GM21825 (cell line): ENCODE measurements at regions not wholly inside any gene's neighbourhood (a gene's known extent, or its start where the extent isn't known, plus 50 kb on each side); places are given as distances from the start of the nearest gene placed in this dataset.
"Not testable (repeated sequence)": the region's sequence is repeated elsewhere in the genome, so short reads cannot be mapped to it uniquely, and the experiment has no call there.

Source experiments
- ATAC-seq: cut with Tn5 transposase; IDR thresholded peaks from one replicate; pipeline ENCODE4 v1.9.1; 2021; ENCODE audit warnings: mild to moderate bottlenecking, moderate library complexity; ENCODE audit not compliant: unreplicated experiment

DNA sequence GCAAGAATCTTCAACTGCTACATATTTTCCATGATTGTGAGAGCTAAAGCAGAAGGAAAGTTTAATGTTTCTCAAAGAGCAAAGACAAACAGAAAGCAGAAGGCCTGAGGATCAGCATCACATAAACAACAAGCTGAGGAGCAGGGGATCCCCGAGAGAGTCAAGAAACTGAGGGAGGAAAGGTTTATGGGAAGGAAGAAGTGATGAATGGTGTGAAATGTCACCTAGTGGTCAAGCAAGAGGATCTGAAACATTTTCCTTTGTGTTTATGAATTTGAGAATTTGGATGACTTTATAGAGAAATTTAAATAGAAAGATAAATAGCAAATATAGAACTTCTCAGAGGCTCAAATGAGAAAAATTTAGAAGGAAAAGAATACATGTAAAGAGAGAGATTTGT, 481.9 kb downstream of the CHSY3 start:
- ATAC-seq, result no peak

DNA sequence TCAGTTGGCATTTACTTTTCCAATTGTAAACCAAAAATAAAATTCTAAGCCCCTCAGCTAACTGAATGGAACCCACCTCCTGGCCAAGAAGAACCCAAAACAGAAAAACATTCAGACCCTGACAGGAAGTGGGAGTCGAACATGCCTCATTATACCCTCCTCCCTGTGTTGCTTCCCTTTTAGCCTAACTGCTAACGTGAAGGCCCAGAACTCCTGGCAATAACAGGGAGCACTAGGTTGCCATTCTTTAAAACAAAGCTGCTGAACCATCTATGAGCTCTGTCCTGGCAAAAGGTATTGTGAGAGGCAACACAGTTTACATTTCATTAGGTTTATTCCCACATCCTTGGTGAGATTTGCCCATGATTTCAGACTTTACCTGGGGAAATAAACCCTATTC, 481.4 kb downstream of the CHSY3 start:
- no peak for ATAC-seq

DNA sequence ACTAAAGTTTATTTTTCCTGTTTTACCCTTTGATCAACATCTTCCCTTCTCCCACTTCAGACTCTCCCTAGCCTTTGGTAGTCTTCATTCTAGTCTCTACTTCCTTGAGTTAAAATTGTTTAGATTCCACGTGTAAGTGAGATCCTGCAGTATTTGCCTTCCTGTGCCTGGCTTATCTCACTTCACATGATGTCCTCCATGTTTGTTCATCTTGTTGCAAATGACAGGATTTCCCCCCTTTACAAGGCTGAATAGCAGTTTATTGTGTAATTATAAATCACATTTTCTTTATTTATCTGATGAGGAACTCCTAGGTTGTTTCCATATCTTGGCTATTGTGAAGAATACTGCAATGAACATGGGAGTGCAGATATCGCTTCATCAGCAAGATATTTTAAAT, 461.7 kb downstream of the CHSY3 start:
- ATAC-seq, result no peak

DNA sequence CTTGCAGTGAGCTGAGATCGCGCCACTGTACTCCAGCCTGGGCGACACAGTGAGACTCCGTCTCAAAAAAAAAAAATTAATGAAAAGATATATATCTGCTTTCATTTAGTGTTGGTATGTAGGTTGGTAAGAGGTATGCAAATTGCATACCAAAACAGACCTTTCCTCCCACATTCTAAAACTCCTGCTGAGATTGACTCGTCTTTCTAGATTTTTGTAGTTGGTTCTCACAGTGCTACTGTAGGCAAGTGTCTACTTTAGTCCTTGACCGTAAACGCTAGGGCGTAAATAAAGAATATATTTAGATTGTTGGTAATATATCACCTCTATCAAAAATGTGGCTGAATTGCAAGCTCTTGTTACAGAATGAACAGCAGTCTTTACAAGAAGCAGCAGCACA, 445.9 kb downstream of the CHSY3 start:
- no peak for ATAC-seq

DNA sequence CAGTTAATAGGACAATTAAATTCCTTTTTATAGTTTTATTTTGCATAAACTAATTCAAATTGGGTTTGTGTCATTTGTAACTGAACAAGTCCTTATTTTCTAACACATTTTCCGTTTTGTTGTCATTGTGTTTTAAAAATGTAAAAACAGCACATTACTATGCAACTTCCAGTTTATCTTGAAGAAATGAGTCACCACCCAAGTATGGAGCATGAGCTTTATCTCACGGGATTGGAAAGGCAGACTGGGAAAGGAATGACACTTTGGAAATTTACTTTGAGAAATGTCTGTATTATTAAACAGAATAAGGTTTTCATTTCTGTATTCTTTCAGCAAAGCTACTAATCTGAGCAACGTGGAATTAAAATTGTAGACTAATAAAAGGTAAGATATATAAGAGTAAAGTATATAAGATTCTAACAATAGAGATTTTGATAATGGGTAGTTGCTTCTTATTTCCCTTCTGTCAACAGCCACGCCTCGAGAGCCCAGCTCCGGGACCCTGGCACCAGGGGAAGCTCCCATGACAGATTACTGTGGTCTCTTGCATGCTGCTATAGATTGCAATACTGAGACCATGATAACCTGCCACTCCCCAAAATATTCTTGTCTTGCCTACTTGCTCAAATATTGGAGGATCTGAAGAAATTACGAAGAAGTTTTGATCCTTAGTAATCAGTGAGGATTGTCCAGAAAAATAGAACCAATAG, 433.1 kb downstream of the CHSY3 start:
- no peak for ATAC-seq

DNA sequence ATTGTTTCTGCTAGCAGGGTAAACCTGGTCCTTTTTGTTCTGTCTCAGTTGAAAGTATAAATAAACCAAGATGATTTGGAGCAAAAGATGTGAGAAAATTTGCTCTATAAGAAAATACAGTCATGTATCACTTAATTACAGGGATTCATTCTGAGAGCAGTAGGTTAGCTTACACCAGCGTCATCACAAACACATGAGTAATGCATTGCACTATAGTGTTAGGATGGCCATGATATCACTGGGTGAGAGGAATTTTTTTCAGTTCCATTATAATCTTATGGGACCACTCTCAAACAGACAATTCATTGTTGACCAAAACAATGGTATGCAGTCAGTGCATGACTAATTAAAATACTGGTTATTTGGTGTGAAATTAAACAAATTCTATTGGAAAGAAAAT, 430.9 kb downstream of the CHSY3 start:
- ATAC-seq, result no peak

DNA sequence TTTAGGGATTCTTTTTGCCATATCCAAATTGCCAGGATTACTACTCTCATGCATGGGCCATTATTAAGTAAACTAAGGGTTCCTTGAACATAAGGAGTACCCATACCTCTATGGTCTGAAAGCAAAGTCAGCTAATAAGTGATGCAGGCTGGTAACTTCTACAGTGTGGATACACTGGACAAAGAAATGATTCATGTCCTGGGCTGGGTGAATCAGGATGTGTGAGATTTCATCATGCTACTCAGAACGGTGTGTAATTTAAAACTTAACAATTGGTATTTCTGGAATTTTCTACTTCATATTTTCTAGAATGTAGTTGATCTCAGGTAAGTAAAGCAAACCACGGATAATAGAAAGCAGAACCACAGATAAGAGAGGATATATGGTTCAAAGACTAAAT, 428.8 kb downstream of the CHSY3 start:
- ATAC-seq, result no peak

DNA sequence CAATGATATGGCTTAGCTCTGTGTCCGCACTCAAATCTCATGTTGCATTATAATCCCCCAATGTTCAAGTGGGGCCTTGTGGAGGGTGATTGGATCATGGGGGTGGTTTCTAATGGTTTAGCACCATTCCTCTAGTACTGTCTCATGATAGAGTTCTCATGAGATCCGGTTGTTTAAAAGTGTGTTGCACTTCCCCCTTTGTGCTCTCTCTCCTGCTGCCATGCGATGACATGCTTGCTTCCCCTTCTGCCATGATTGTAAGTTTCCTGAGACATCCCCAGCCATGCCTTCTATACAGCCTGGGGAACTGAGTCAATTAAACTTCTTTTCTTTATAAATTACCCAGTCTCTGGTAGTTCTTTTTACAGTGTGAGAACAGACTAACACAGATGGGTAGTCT, 427.1 kb downstream of the CHSY3 start:
- ATAC-seq, result no peak

DNA sequence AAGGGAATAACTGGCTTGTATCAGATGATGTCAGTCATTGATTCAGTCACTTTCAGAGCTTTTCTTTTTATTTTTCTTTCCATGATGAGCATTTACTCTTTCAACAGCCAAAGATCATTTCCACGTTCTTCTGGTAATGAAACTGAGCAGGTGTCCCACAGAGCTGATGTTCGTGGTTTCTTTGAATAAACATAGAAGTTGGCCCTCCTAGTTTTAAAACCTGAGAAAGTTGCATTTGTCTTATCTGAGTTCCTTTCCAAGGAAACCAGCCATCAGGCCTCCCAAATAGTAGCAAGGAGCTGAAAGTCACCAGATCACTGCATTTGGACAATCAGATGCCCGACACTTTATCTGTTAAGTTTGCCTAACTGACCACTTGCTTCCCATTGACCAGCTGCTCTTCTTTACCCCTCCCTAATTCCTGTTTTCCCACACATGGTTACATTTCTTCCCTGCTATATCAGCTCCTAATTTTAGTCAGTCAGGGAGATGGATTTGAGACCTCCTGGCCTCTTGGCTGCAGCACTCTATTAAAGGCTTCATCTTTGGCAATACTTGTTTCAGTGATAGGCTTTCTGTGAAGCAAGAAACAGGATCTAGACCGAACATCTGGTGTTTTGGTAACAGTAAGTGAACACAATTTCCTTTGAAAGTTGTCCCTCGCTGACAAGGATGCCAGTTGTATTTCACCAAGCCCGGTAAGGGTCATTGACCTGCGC, 420.8 kb downstream of the CHSY3 start:
- no peak for ATAC-seq

DNA sequence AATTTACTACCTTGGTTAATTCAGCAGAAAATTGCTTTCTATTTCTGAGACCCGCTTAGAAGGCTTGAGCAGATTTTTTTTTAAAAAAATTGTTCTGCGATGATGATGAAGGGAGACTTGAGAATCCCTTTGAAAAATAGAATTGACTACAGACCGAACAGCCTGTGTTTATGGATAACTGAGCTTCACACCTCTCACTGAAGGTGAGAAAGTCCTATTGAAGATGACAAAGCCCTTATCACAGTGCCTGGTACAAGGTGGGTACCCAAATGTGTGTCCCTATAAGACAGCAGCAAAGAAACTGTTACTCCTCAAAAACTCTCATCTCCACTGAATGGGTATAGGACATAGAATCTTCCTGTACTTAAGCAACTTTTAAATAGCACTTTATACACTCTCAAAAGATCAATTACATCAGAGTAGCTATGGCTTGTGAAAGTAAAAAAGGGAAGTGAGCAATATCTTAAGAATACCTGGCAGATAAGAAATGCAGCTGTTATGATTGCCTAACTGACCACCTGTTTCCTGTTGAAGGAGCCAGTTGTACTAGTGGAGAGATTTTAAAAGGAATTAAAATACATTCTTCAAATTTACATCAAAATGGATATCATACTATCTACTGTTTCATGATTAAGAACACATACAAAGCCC, 419.7 kb downstream of the CHSY3 start:
- ATAC-seq, result peak; percentile 100

DNA sequence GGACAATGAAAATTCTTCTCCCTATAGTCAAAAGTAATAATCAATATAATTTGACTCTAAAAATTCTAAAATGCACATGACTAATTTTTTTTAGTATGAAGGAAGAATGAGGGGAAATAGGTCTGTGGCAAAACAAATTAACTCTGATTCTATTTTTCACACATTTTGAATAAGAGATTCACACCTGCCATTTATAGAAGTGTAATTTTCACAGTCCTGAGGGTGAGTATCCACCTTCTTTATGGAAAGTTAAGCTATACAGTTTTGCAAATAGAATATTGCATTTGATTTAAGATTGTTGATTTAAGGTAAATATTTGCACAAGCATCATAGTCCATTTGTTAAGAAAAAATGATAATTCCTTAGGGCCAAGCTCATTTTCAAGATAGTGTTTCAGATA, 417.7 kb downstream of the CHSY3 start:
- no peak for ATAC-seq

DNA sequence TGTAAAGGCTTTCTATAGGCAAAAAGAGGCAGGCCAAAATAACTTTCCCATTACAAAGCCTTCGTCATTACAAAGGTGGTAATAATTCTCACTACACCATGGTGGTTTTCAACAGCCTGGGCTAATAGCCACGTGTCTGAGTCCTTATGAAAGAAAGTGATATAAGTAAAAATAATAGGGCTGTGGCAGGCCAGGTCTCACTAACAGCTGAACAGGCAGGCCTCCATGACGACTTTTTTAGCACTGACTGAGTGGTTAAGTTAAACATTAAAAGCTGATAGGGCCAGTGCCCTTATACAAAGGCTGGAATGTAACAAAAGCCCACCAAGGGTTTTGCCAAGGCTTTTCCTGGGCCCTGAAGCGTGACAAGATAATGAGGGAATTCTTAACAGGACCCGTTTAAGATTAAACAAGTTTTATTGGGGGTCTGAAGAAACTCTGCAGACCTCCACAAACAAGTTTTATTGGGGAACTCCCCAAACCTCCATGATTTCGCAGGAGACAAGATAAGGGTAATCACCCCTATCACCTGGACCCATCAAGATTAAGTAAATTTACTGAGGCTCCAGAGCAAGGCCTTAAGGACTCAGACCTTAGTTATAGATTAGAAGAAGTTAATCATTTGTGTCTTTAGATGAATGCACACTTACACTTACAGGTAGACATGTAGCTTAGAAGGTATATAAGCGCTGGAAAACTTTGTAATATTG, 412.9 kb downstream of the CHSY3 start:
- ATAC-seq, result peak; percentile 81

DNA sequence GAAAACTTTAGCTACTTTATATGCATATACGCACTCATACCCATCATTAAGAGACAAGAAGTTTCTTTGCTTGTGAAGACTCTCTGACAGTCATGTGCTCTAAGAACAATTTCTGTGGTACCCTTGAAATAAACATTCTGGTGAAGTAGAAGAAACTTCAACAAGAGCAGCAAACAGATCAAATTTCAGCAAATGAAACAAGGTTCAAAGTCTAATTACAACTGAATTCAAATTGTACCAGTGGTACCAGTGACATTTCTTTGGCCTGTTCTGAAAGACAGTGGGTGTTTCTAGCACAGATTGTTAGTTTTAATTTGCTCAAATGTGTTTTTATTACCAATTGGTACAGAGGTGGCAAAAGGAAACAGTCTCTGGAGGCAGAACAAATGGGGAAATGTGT, 391.0 kb downstream of the CHSY3 start:
- no peak for ATAC-seq

DNA sequence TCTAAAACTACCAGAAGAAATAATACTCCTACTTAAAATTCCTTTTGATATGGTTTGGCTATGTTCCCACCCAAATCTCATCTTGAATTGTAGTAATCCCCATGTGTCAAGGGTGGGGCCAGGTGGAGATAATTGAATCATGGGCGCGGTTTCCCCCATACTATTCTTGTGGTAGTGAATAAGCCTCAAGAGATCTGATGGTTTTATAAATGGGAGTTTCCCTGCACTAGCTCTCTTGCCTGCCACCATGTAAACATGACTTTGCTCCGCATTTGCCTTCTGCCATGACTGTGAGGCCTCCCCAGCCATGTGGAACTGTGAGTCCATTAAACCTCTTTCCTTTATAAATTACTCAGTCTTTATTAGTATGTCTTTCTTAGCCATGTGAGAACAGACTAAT, 390.5 kb downstream of the CHSY3 start:
- not testable (repeated sequence) for ATAC-seq

DNA sequence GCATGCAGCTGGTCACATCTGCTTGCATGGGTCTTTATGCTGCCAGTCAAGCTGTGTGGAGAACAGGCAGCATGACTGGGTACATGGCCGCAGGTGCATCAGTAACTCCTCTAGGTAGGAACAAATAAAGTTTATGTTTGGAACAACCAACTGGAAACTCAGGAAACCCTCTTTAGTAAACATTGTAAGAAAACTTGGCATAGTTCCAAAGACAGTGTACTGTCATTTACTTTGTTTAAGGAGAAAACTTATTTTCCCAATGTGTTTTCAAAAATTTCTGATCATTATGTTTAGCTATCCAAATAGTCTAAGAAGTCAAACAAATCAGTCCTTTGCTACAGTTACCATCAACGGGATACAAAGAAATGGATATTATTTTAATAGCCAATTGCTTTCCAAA, 386.0 kb downstream of the CHSY3 start:
- ATAC-seq, result no peak

DNA sequence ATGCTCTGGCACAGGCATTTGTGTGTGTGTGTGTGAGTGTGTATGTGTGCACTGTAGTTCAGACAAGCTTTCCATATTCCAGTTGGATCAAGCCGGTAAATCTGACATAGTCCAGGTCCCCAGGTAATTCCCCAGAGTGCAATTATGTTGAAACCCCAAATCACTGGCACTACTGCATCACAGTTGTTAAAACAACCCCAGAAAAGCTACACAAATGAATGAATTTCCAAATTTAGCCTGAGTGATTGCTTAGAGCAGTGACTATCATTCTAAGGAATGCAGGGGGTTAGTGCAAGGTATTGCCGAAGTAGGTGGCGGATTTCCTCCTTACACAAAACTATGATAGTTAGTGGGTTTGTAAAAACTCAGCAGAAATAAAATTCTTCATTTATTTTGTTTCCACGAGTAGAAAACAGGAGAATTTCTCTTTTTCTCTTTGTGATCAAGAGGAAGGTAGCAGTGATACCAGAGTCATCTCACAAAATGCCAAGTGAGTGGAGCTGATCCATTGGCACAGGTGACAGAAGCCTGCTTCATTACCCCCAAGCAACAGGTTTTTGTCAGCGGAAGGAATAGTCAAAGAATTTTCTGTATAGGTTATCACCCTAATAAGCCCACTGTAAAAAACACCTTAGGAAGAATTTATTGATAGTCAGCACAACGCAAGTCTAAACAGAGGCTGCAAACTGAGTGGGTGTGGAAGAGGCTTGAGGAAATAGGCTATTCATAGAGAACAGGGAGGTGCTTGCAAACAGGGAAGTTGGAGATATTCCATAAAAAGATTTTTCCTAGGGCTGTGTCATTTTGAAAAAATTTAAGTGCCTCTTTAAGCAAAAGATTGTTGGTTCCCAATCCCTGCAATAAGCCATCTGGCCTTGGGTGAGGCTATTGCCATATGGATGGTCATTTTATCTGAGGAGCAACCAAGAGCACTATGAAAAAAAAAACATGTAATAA, 385.1 kb downstream of the CHSY3 start:
- no peak for ATAC-seq

DNA sequence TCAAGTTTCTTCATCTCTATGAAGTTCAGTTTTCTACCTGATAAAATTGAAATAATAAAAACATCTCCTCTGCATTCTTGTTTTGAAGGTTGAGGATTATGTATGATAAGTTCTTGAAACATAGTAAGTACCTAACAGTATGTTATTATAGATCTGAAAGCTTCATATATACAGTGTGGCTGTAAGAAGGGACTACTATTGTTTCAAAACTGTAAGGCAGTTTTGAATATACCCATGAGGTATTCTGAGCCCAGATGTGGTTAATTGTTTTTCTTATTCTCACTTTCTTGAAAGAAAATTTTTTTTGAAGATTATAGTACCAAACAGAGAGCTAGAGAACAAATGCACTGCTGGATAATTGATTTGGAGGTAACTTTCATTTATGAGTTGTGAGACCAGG, 383.2 kb downstream of the CHSY3 start:
- no peak for ATAC-seq

DNA sequence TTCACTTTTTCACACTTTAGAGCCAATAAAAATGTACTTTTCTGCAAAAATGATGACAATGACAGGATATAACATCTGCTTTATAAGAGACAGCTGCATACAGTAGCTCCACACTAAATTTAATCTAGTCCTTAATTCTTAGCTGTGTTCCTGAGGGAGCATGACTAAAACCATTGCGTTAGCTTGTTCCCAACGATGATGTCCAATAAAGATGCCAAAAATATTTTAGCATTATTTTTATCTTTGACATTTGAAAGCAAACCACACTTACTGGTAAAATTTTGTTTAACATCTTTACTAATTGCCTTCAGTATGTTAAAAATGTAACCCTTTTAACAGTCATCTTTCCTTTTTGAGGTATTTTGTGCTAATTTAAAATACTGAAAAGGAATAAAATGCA, 382.7 kb downstream of the CHSY3 start:
- ATAC-seq, result no peak

DNA sequence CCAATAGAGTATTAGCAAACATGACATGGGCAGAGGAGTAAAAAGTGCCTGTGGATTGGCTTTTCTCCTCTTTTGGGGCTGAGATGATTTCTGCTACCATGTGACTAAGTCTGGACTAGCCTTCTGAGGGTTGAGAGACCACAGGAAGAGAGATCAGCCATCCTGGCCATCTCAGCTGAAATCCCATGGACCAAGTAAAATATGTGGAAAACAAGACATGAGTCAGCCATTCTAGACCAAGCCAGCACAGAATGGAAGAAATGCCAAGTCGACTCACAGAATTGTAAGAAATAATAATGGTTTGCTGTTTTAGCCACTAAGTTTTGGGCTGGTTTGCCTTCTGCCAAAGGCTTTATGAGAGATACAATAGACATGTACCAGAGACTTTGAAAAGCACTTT, 377.8 kb downstream of the CHSY3 start:
- ATAC-seq, result no peak

DNA sequence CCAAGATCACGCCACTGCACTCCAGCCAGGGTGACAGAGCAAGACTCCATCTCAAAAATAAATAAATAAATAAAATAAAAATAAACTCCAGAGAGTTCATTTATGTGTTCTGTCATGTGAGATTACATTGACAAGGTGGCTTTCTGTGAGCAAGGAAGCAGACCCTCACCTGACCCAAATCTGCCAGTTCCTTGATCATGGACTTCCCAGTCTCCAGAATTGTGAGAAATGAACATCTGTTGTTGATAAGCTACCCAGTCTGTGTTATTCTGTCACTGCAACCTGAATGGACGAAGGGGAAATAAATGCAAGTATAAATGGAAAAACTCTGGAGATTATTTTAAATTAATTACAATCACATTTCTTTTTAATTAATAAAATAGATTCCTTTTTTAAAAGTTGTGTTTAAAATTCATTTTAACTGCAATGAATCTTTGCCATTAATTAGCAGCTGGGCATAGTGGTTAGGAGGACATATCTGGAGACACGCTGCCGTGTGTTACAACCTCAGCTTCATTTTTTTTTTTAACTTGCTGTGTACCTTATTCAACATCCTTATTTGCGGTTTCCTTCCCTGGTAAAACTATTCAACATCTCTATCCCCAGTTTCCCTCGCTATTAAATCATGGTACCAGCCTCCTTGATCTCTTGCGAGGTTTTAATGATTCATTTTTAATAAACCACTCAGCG, 376.4 kb downstream of the CHSY3 start:
- ATAC-seq, result no peak
